Muscle layer of colon (tissue), 2 donors: ENCODE measurements at regions not wholly inside any gene's neighbourhood (a gene's known extent, or its start where the extent isn't known, plus 50 kb on each side); places are given as distances from the start of the nearest gene placed in this dataset.
A peak's percentile ranks its signal among the peaks of the same experiment; 100 is the strongest.

Experiments used
- H3K27ac ChIP-seq: one replicate; pipeline ENCODE4 v1.7.0; 2013; ENCODE audit warnings: low read depth, mild to moderate bottlenecking, low read length, moderate library complexity
- H3K27me3 ChIP-seq, 2 donors: one replicate each; pipeline ENCODE4 v1.7.0; 2013; ENCODE audit warnings: low read length in 2 of 2, mild to moderate bottlenecking in 2 of 2; ENCODE audit not compliant: insufficient read depth in 2 of 2, control insufficient read depth in 1 of 2
- H3K36me3 ChIP-seq: one replicate; pipeline ENCODE4 v1.7.0; 2013; ENCODE audit warnings: mild to moderate bottlenecking, low read length; ENCODE audit not compliant: insufficient read depth
- H3K4me1 ChIP-seq: one replicate; pipeline ENCODE4 v1.7.0; 2013; ENCODE audit warnings: mild to moderate bottlenecking, low read length; ENCODE audit not compliant: insufficient read depth
- H3K4me3 ChIP-seq, 2 donors: one replicate each; pipeline ENCODE4 v1.7.0; 2013; ENCODE audit warnings: low read length in 2 of 2, low read depth in 1 of 2, mild to moderate bottlenecking in 1 of 2, moderate library complexity in 1 of 2
- H3K9ac ChIP-seq: one replicate; pipeline ENCODE4 v1.7.0; 2013; ENCODE audit warnings: low read length
- H3K9me3 ChIP-seq: one replicate; pipeline ENCODE4 v1.7.0; 2013; ENCODE audit warnings: mild to moderate bottlenecking, low read length
- donor health status: abdominal sarcoma.
- donor health status: Adenocarcinoma of cecum.

GRCh38 chr7:135827391-135827790 is 78.8 kb upstream of the FAM180A start:
- Histone ChIP-seq H3K27ac (no peak overlapping the region), H3K4me3 (no peak overlapping the region), H3K36me3 (no peaks in the 10 kb centered on the region), H3K9ac (no peak overlapping the region), H3K4me1 (no peaks in the 10 kb centered on the region), H3K9me3 (no peaks in the 10 kb centered on the region), H3K27me3 (no peaks in the 10 kb centered on the region)

DNA sequence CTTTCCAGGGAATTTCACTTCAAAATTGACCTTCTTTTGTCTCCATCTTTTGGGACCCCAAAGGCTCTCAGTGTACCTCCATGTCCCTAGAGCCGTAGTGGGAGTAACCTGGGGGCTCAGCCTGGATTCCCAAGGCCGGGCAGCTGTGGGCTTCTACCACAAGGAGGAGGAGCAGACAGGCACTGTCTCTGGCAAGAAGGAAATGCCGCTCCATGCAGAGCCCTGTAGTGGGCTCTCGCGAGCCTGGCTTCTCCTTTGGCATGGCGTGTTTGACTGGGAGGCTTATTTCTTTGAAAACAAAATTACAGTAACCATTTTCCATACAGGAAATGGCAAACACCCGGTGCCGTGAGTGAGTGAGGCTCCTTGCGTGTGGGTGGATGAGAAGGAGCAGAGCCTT is 76.8 kb upstream of the FAM180A start:
- H3K36me3 ChIP-seq = no peaks in the 10 kb centered on the region
- no peaks in the 10 kb centered on the region for H3K4me1 ChIP-seq
- H3K27me3 ChIP-seq = no peaks in the 10 kb centered on the region
- H3K9me3 ChIP-seq = no peaks in the 10 kb centered on the region
- no peak overlapping the region for H3K9ac ChIP-seq
- no peak overlapping the region for H3K27ac ChIP-seq
- H3K4me3 ChIP-seq = no peak overlapping the region

GRCh38 chr7:135822376-135822775 is 73.8 kb upstream of the FAM180A start:
- Histone ChIP-seq H3K9ac (no peak overlapping the region), H3K36me3 (no peaks in the 10 kb centered on the region), H3K4me3 (no peak overlapping the region), H3K27me3 (no peaks in the 10 kb centered on the region), H3K4me1 (no peaks in the 10 kb centered on the region), H3K9me3 (no peaks in the 10 kb centered on the region), H3K27ac (no peak overlapping the region)

- no peaks in the 10 kb centered on the region for H3K36me3 ChIP-seq
- no peaks in the 10 kb centered on the region for H3K9me3 ChIP-seq
- no peak overlapping the region for H3K27ac ChIP-seq
- no peak overlapping the region for H3K4me3 ChIP-seq
- no peak overlapping the region for H3K9ac ChIP-seq
- H3K4me1 ChIP-seq = no peaks in the 10 kb centered on the region
- no peaks in the 10 kb centered on the region for H3K27me3 ChIP-seq
Measured at GRCh38 chr7:135817583-135817982, 69.0 kb upstream of the FAM180A start.

DNA sequence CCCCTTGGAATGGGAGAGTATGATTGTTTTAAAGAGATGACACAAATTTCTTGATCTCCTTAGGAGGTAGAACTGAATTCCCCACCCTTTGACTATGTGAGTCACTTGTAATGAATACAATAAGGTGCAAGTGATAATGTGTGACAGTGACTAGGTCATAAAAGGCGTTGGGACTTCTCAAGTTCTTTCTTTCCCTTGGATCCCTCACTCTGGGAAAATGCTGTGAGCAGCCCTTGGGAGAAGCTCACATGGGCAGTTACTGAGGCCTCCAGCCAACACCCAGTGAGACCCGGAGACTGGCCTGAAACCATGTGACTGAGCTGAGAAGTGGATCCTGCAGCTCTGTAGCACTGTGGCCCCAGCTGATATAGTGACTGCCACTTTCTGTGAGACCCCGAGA is 66.4 kb upstream of the FAM180A start:
- Histone ChIP-seq H3K27ac (no peak overlapping the region), H3K9me3 (no peaks in the 10 kb centered on the region), H3K27me3 (no peaks in the 10 kb centered on the region), H3K4me1 (no peaks in the 10 kb centered on the region), H3K9ac (no peak overlapping the region), H3K36me3 (no peaks in the 10 kb centered on the region), H3K4me3 (no peak overlapping the region)

DNA sequence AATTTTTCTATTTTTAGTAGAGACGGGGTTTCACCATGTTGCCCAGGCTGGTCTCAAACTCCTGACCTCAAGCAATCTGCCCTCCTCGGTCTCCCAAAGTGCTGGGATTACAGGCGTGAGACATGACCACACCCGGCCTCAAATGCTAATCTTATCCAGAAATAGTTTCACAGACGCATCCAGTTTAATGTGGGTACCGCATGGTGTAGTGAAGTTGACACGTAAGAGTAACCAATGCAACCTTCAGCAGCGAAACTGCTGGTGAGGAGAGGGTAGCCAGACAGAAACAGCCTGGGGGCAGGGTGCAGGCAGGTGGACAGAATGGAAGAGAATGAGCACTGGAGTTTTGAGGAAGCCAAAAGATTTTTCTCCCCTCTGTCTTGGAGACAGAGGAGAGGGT is 63.5 kb upstream of the FAM180A start:
- H3K9me3 ChIP-seq = no peaks in the 10 kb centered on the region
- no peaks in the 10 kb centered on the region for H3K36me3 ChIP-seq
- H3K4me3 ChIP-seq = no peak overlapping the region
- H3K27ac ChIP-seq = no peak overlapping the region
- no peak overlapping the region for H3K9ac ChIP-seq
- peaks cover 17% of the 10 kb centered on the region for H3K4me1 ChIP-seq
- H3K27me3 ChIP-seq = no peaks in the 10 kb centered on the region

DNA sequence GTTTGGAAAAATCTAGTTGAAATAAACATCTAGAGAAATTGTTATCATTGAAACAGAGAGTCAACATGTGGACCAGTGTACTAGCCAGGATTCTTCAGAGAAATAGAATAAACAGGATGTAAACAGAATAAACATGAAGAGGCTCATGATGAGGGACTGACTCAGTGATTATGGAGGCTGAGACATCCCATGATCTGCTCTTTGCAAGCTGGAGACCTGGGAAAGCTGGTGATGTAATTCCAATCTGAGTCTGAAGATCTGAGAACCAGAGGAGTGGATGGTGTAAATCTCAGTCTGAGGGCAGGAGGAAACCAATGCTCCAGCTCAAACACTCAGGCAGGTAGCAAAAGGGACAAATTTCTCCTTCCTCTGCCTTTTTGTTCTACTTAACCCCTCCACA is 62.9 kb upstream of the FAM180A start:
- H3K27ac ChIP-seq = no peak overlapping the region
- H3K9me3 ChIP-seq = no peaks in the 10 kb centered on the region
- H3K9ac ChIP-seq = no peak overlapping the region
- peaks cover 17% of the 10 kb centered on the region for H3K4me1 ChIP-seq
- no peaks in the 10 kb centered on the region for H3K27me3 ChIP-seq
- H3K36me3 ChIP-seq = no peaks in the 10 kb centered on the region
- no peak overlapping the region for H3K4me3 ChIP-seq

DNA sequence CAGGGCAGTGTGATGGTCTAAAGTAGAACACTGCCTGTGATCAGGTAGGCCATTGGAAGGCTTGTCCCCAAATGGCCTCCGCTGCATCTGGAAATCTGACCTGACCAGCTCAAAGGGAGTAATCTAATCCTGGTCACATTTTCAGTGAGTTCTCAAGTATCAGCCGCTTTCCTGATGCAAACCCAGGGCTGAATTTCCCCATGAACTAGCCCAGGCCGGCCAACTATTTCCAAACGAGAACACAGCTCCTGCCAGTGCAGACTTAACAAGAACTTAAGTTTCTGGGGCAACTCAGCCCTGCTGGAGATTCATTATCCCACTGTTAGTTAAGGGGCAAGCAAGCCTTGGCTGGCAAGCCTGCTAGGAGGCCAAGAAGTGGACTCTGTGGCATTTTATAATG is 59.6 kb upstream of the FAM180A start:
- Histone ChIP-seq H3K4me3 (no peak overlapping the region), H3K27ac (peak overlapping the region; percentile 48), H3K9ac (no peak overlapping the region), H3K9me3 (no peaks in the 10 kb centered on the region), H3K4me1 (peaks cover 17% of the 10 kb centered on the region), H3K27me3 (no peaks in the 10 kb centered on the region), H3K36me3 (no peaks in the 10 kb centered on the region)

DNA sequence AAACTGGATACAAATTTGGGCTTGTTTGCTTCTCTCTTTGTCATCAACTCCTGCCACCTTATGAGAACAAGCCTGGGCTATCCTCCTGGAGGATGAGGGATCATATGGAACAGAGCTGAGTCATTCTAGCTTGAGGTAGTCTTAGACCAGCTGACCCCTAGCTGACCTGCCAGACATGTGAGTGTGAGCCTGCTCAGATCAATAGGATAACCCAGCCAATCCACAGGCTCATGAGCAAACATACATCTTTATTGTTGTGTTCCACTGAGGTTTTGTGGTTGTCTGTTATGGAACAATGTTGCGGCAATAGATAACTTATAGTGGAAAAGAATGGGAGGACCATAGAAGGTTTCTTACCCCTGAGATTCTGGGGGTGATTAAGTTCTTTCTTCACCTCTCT is 54.5 kb upstream of the FAM180A start:
- Histone ChIP-seq H3K27ac (no peak overlapping the region), H3K27me3 (no peaks in the 10 kb centered on the region), H3K36me3 (no peaks in the 10 kb centered on the region), H3K4me3 (no peak overlapping the region), H3K4me1 (peaks cover 20% of the 10 kb centered on the region), H3K9me3 (no peaks in the 10 kb centered on the region), H3K9ac (no peak overlapping the region)

DNA sequence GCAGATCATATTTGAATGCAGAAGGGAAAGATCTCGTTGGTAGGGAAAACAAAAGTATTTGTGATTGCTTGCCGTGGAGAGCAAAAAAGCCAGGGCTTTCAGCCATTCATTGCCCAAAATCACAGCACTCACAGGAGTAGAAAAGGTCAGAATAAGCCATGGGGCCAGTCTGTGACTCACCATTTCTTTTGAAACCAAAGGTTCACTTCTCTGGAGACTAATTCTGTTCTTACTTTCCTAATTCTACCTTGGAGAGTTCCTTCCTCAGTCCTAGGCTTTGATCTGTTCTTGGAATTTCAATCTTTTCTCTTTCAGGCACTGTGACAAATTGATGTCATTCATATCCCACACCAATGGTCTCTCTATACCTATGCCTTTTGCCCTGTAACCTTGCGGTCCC is 54.1 kb upstream of the FAM180A start:
- H3K4me1 ChIP-seq = peaks cover 22% of the 10 kb centered on the region
- no peak overlapping the region for H3K27ac ChIP-seq
- no peak overlapping the region for H3K9ac ChIP-seq
- H3K36me3 ChIP-seq = no peaks in the 10 kb centered on the region
- no peak overlapping the region for H3K4me3 ChIP-seq
- no peaks in the 10 kb centered on the region for H3K9me3 ChIP-seq
- H3K27me3 ChIP-seq = no peaks in the 10 kb centered on the region

- H3K27ac ChIP-seq = no peak overlapping the region
- H3K9me3 ChIP-seq = no peaks in the 10 kb centered on the region
- no peaks in the 10 kb centered on the region for H3K27me3 ChIP-seq
- H3K4me1 ChIP-seq = peaks cover 27% of the 10 kb centered on the region
- H3K36me3 ChIP-seq = no peaks in the 10 kb centered on the region
- H3K9ac ChIP-seq = no peak overlapping the region
- no peak overlapping the region for H3K4me3 ChIP-seq
Measured at GRCh38 chr7:135801877-135802276, 53.3 kb upstream of the FAM180A start.

DNA sequence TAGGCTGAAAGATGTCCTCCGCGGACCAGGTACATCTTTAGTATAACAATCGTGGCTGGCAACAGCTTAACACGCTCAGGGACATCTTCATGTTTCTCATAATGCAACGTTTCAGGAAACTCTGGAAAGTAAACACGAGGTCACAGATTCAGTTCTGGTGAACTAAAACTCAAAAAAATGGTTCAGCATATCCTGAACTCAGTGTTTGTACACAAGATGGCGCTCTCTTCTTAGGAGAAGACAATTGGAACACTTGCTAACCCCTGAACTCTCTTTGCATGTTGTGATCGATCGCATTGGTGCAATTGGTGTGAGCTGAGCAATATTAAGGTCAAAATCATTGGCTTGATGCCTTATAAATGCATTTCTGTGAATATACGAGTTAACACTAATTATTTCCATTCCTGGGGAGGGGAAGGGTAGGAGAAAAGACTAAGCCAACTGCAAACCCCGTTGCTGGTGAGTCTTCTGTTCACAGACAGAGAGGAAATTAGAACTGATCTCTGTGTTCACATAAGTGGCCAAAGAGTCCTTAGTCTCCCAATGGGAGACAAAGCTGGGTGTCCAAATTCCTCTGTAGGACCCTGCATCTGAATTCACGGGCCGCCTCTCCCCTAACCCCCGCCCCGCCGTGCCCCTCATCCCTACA is 52.6 kb upstream of the FAM180A start:
- Histone ChIP-seq H3K4me3 (no peak overlapping the region), H3K4me1 (peaks cover 34% of the 10 kb centered on the region), H3K36me3 (no peaks in the 10 kb centered on the region), H3K9ac (no peak overlapping the region), H3K9me3 (no peaks in the 10 kb centered on the region), H3K27ac (no peak overlapping the region), H3K27me3 (no peaks in the 10 kb centered on the region)
